ENCODE measurements at regions not wholly inside any gene's neighbourhood (a gene's known extent, or its start where the extent isn't known, plus 50 kb on each side); places are given as distances from the start of the nearest gene placed in this dataset.

DNA sequence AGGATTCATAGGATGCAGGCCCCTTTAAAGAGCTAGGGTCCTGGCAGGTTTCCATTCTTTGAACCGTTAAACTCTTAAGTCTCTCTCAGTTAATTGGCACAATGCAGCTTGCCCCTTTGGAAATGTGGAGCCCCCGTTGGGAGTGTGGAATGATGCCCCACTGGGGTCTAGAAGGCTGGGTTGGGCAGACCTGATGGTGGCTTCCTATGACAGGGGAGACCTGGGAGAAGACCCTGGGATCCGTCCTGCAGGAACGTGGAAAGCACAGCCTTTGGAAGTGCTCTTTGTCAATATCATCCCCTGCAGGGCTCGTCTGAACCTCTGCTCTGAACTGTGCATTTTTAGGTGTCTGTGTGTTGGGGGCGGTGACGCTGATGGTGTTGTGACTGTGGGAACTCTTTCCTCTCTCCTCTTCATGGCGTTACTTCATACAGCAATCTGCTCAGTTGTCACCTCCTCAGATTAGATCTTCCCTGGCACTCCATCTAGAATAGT is 190.6 kb downstream of the MYCN start:
- no peak for DNase-seq
- TF ChIP-seq FOS (IDR thresholded peaks at IDR 0.05; ENCODE audit: low read depth, low read length), result no peak
- TF ChIP-seq MAFK (IDR thresholded peaks at IDR 0.05; ENCODE audit: low read depth, low read length), result no peak
- TF ChIP-seq CHD1 (IDR thresholded peaks at IDR 0.05; ENCODE audit: low read depth, low read length), result no peak
- no peak for TF ChIP-seq RAD21 (IDR thresholded peaks at IDR 0.05; ENCODE audit: low read length)
- no peak for TF ChIP-seq SMC3 (IDR thresholded peaks at IDR 0.05; ENCODE audit: low read depth, low read length)
- TF ChIP-seq, protein P1, sequence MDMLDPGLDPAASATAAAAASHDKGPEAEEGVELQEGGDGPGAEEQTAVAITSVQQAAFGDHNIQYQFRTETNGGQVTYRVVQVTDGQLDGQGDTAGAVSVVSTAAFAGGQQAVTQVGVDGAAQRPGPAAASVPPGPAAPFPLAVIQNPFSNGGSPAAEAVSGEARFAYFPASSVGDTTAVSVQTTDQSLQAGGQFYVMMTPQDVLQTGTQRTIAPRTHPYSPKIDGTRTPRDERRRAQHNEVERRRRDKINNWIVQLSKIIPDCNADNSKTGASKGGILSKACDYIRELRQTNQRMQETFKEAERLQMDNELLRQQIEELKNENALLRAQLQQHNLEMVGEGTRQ (IDR thresholded peaks at IDR 0.05; ENCODE audit: low read depth, low read length), result no peak
- no peak for TF ChIP-seq MXI1 (IDR thresholded peaks at IDR 0.05; ENCODE audit: borderline replicate concordance, low read depth, low read length)
- TF ChIP-seq, protein P2, sequence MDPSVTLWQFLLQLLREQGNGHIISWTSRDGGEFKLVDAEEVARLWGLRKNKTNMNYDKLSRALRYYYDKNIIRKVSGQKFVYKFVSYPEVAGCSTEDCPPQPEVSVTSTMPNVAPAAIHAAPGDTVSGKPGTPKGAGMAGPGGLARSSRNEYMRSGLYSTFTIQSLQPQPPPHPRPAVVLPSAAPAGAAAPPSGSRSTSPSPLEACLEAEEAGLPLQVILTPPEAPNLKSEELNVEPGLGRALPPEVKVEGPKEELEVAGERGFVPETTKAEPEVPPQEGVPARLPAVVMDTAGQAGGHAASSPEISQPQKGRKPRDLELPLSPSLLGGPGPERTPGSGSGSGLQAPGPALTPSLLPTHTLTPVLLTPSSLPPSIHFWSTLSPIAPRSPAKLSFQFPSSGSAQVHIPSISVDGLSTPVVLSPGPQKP (IDR thresholded peaks at IDR 0.05; ENCODE audit: borderline replicate concordance, low read depth, low read length), result no peak
- TF ChIP-seq BHLHE40 (IDR thresholded peaks at IDR 0.05; ENCODE audit: low read depth, low read length), result no peak
- no peak for TF ChIP-seq RFX5 (IDR thresholded peaks at IDR 0.05; ENCODE audit: low read depth, low read length)
- TF ChIP-seq, protein P3, sequence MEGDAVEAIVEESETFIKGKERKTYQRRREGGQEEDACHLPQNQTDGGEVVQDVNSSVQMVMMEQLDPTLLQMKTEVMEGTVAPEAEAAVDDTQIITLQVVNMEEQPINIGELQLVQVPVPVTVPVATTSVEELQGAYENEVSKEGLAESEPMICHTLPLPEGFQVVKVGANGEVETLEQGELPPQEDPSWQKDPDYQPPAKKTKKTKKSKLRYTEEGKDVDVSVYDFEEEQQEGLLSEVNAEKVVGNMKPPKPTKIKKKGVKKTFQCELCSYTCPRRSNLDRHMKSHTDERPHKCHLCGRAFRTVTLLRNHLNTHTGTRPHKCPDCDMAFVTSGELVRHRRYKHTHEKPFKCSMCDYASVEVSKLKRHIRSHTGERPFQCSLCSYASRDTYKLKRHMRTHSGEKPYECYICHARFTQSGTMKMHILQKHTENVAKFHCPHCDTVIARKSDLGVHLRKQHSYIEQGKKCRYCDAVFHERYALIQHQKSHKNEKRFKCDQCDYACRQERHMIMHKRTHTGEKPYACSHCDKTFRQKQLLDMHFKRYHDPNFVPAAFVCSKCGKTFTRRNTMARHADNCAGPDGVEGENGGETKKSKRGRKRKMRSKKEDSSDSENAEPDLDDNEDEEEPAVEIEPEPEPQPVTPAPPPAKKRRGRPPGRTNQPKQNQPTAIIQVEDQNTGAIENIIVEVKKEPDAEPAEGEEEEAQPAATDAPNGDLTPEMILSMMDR (conservative IDR thresholded peaks at IDR 0.05; ENCODE audit: low read depth, low read length), result no peak
- TF ChIP-seq CEBPB (IDR thresholded peaks at IDR 0.05; ENCODE audit: low read depth, low read length), result no peak
- TF ChIP-seq NFE2L2 (IDR thresholded peaks at IDR 0.05; ENCODE audit: low read depth, low read length), result no peak
- no peak for TF ChIP-seq POLR2A (IDR thresholded peaks at IDR 0.05; ENCODE audit: low read depth, low read length)
- ChIA-PET CTCF (no interaction called here), POLR2A (ENCODE audit: unreplicated experiment) (no interaction called here)
- no peak overlapping the region for H4K8ac ChIP-seq (ENCODE audit: low read depth in 2 of 2, low read length in 2 of 2)
- H3K9ac ChIP-seq (ENCODE audit: low read depth, low read length), result no peak overlapping the region
- dilution Hi-C loops (cut with HindIII; ENCODE audit: low sequenced_read_pairs, unreplicated experiment), result no loop called here
- H3K9me1 ChIP-seq (ENCODE audit: insufficient read depth, low read length), result no peaks in the 10 kb centered on the region
- H3K9me3 ChIP-seq (ENCODE audit: control insufficient read depth, insufficient read depth, low read length), result peaks cover 31% of the 10 kb centered on the region
- H3K4me2 ChIP-seq (ENCODE audit: low read depth, low read length), result no peak overlapping the region
- H2BK15ac ChIP-seq (ENCODE audit: low read depth, low read length), result no peak overlapping the region
- H2BK5ac ChIP-seq (ENCODE audit: low read depth, low read length, poor library complexity, severe bottlenecking), result no peak overlapping the region
- in situ Hi-C loops (cut with MboI; ENCODE audit: low sequenced_read_pairs), result no loop called here
- intact Hi-C loops (cut with micrococcal nuclease), result no loop called here
- 29% methylated on average over 1 of the region's 8 CpGs; no CpG with 5 or more reads in 1 of the 2 experiments for WGBS, 2 experiments (ENCODE audit: extremely low coverage in 2 of 2, insufficient read length in 1 of 2)
- no peak for ATAC-seq (ENCODE audit: low read depth)
- no peak overlapping the region for H3K14ac ChIP-seq (replicated peaks; ENCODE audit: low read depth, low read length)
- no peaks in the 10 kb centered on the region for H3K79me1 ChIP-seq (ENCODE audit: low read depth in 1 of 2, low read length in 2 of 2)
- no peak overlapping the region for H3K56ac ChIP-seq (ENCODE audit: extremely low read depth, insufficient read depth, low read length)
- no peak overlapping the region for H2AK5ac ChIP-seq (ENCODE audit: low read depth, low read length)
- no peak overlapping the region for H2AK9ac ChIP-seq (replicated peaks; ENCODE audit: low read depth, low read length, poor library complexity)
- BruUV-seq (replicated peaks), result no TSS peak
- no peak overlapping the region for H2AFZ ChIP-seq (replicated peaks; ENCODE audit: low read length, poor library complexity)
- H3K4me1 ChIP-seq (ENCODE audit: control insufficient read depth, insufficient read depth, low read length), result no peaks in the 10 kb centered on the region
- H2BK120ac ChIP-seq (ENCODE audit: low read depth, low read length), result no peak overlapping the region
- no peak overlapping the region for H3K18ac ChIP-seq (ENCODE audit: low read depth, low read length)
- no peak overlapping the region for H3K4ac ChIP-seq (ENCODE audit: low read depth, low read length)
- H3K23ac ChIP-seq (ENCODE audit: low read depth, low read length), result no peak overlapping the region
- no peak overlapping the region for H2BK20ac ChIP-seq (ENCODE audit: low read depth, low read length)
- no peak overlapping the region for H3K4me3 ChIP-seq (ENCODE audit: insufficient read depth, low read depth, low read length)
- no peaks in the 10 kb centered on the region for H3K36me3 ChIP-seq (ENCODE audit: control insufficient read depth, insufficient read depth, low read length)
- no peaks in the 10 kb centered on the region for H4K20me1 ChIP-seq (ENCODE audit: insufficient read depth, low read length)
- no peaks in the 10 kb centered on the region for H3K27me3 ChIP-seq (ENCODE audit: control insufficient read depth, insufficient read depth, low read length)
- no peak overlapping the region for H3K27ac ChIP-seq (ENCODE audit: insufficient read depth, low read length)
- no peak overlapping the region for H4K5ac ChIP-seq (ENCODE audit: low read depth, low read length)
- no peak overlapping the region for H4K91ac ChIP-seq (ENCODE audit: insufficient read depth, low read depth, low read length)

Measured in IMR-90 (cell line).